ENCODE measurements at regions not wholly inside any gene's neighbourhood (a gene's known extent, or its start where the extent isn't known, plus 50 kb on each side); places are given as distances from the start of the nearest gene placed in this dataset.

DNA sequence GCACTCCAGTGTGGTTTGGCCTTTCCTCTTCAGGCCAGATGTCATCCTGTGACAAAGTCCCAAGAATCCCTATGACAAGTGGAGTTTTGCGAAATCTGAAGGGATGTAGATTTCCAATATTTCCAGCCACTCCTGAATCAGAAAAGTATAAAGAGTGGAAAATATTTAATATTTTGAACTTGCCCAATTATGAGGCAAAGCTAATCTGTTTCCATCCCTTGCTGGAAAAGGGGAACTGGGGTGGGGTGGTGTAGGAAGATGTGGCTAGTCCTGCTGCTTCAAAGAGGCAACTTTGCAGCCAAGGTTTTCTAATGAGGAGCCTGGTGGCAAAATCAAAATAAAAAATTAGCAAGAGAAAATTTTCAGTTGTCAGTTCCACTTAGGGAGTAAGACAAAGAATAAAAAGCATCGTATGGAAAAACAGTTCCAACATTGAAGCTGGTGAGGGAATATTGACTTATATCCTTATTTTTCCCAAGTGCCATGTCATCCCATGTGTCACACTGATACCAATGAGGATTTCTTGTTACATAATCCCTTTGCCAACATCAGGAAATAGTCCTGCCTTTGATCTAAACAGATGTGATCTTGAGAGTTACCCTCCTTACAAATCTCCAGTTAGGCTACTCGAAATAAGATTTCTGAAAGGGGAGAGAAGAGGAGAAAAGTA is 480.0 kb upstream of the JARID2 start:
- TF ChIP-seq, protein P1, sequence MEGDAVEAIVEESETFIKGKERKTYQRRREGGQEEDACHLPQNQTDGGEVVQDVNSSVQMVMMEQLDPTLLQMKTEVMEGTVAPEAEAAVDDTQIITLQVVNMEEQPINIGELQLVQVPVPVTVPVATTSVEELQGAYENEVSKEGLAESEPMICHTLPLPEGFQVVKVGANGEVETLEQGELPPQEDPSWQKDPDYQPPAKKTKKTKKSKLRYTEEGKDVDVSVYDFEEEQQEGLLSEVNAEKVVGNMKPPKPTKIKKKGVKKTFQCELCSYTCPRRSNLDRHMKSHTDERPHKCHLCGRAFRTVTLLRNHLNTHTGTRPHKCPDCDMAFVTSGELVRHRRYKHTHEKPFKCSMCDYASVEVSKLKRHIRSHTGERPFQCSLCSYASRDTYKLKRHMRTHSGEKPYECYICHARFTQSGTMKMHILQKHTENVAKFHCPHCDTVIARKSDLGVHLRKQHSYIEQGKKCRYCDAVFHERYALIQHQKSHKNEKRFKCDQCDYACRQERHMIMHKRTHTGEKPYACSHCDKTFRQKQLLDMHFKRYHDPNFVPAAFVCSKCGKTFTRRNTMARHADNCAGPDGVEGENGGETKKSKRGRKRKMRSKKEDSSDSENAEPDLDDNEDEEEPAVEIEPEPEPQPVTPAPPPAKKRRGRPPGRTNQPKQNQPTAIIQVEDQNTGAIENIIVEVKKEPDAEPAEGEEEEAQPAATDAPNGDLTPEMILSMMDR (IDR thresholded peaks at IDR 0.05): no peak
- TF ChIP-seq POLR2AphosphoS5 (IDR thresholded peaks at IDR 0.05): no peak
- no peak for TF ChIP-seq EP300 (IDR thresholded peaks at IDR 0.05)
- no peak for TF ChIP-seq POLR2A (IDR thresholded peaks at IDR 0.05; ENCODE audit: low read depth)
